Gastrocnemius medialis (tissue), 4 donors: ENCODE measurements at regions not wholly inside any gene's neighbourhood (a gene's known extent, or its start where the extent isn't known, plus 50 kb on each side); places are given as distances from the start of the nearest gene placed in this dataset.

ENCODE experiments used
- ATAC-seq, 2 donors: fragments of 150-250 bp; one replicate each; pipeline ENCODE4 v1.9.1; 2016
- DNase-seq, 2 donors: peaks; one replicate each; pipeline ENCODE4 v3.0.0-alpha.2; 2019
- H3K27ac ChIP-seq, 4 donors: fragments of 200-600 bp; sonication (generic); 1 replicate in 1 of 4; 2 replicates in 3 of 4; pipeline ENCODE4 v1.5.1; 2016 to 2018; ENCODE audit warnings: mild to moderate bottlenecking in 2 of 4, moderate library complexity in 1 of 4
- H3K27me3 ChIP-seq, 3 donors: fragments of 200-600 bp; sonication (generic) in 2 of 3; 1 replicate in 1 of 3; 2 replicates in 2 of 3; pipeline versions ENCODE4 v1.5.1 to v1.6.0; 2016 to 2019; ENCODE audit warnings: mild to moderate bottlenecking in 1 of 3, moderate library complexity in 1 of 3
- H3K36me3 ChIP-seq, 2 donors: fragments of 200-600 bp; sonication (generic) in 1 of 2; one replicate each; pipeline ENCODE4 v1.5.1; 2017 to 2018
- H3K4me1 ChIP-seq, 2 donors: fragments of 200-600 bp; sonication (generic) in 1 of 2; one replicate each; pipeline ENCODE4 v1.5.1; 2016 to 2017; ENCODE audit warnings: mild to moderate bottlenecking in 2 of 2
- H3K4me3 ChIP-seq, 4 donors: fragments of 200-600 bp; sonication (generic) in 3 of 4; 1 replicate in 1 of 4; 2 replicates in 3 of 4; pipeline ENCODE4 v1.5.1; 2016 to 2019; ENCODE audit warnings: mild to moderate bottlenecking in 2 of 4
- H3K9me3 ChIP-seq, 3 donors: fragments of 200-600 bp; sonication (generic) in 2 of 3; 1 replicate in 1 of 3; 2 replicates in 2 of 3; pipeline ENCODE4 v1.5.1; 2016 to 2019
- POLR2A ChIP-seq, 2 donors: fragments of 450-650 bp; IDR thresholded peaks; one replicate each; pipeline ENCODE4 v1.6.1; 2017; ENCODE audit warnings: antibody characterized with exemption in 2 of 2, mild to moderate bottlenecking in 2 of 2, moderate library complexity in 2 of 2
- in situ Hi-C, 4 donors: fragments of 200-750 bp; cut with MboI; loops; one replicate each; pipeline versions ENCODE4 v1.15.0 to v1.8.0; 2017; ENCODE audit warnings: low sequenced_read_pairs in 4 of 4
- intact Hi-C: fragments of 100-400 bp; cut with DNase I; formaldehyde crosslinking; loops from one replicate; pipeline ENCODE4 v1.15.1; 2023; ENCODE audit warnings: low total_unique reads
- TF ChIP-seq, protein P1 (sequence below), 5 experiments: fragments of 450-650 bp in 3 of 5; fragments of 200-600 bp in 2 of 5; sonication (generic) in 2 of 5; IDR thresholded peaks in 4 of 5; conservative IDR thresholded peaks in 1 of 5; 1 replicate in 4 of 5; 2 replicates in 1 of 5; pipeline ENCODE4 v1.5.1; 2016 to 2019; ENCODE audit warnings: antibody characterized with exemption in 5 of 5, mild to moderate bottlenecking in 3 of 5, moderate library complexity in 3 of 5

DNA sequence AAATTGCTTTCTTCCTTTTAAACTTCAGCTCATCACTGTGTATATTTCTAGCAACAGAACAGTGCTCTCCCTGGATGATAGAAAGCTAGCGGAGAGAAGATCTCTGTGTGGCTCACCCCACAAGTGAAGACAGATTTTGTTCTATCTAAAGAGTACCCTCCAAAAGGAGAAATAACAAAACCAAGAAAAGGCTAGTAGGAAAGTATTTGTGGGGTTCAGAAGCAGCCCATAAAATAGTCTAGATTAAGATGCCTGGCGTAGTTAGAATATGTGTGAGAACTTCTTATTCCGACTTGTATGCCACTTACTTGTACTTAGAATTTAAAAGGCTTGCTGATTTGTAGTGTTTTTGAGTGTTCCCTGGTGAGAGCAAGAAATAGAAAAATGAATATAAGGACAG, 214.9 kb upstream of the IL12A start:
- DNase-seq = no peak
- H3K27ac ChIP-seq = no peak overlapping the region
- no peaks in the 10 kb centered on the region for H3K27me3 ChIP-seq
- H3K9me3 ChIP-seq = no peaks in the 10 kb centered on the region
- H3K4me1 ChIP-seq = peaks cover 6 to 7% of the 10 kb centered on the region in 2 donors
- in situ Hi-C loops (no loop called here), intact Hi-C loops (no loop called here)
- no peak for ATAC-seq
- H3K36me3 ChIP-seq = no peaks in the 10 kb centered on the region
- no peak overlapping the region for H3K4me3 ChIP-seq
- TF ChIP-seq, protein P1, sequence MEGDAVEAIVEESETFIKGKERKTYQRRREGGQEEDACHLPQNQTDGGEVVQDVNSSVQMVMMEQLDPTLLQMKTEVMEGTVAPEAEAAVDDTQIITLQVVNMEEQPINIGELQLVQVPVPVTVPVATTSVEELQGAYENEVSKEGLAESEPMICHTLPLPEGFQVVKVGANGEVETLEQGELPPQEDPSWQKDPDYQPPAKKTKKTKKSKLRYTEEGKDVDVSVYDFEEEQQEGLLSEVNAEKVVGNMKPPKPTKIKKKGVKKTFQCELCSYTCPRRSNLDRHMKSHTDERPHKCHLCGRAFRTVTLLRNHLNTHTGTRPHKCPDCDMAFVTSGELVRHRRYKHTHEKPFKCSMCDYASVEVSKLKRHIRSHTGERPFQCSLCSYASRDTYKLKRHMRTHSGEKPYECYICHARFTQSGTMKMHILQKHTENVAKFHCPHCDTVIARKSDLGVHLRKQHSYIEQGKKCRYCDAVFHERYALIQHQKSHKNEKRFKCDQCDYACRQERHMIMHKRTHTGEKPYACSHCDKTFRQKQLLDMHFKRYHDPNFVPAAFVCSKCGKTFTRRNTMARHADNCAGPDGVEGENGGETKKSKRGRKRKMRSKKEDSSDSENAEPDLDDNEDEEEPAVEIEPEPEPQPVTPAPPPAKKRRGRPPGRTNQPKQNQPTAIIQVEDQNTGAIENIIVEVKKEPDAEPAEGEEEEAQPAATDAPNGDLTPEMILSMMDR (IDR thresholded peaks at IDR 0.05 in 4 of 5, conservative IDR thresholded peaks at IDR 0.05 in 1 of 5) = no peak
- no peak for TF ChIP-seq POLR2A (IDR thresholded peaks at IDR 0.05)

DNA sequence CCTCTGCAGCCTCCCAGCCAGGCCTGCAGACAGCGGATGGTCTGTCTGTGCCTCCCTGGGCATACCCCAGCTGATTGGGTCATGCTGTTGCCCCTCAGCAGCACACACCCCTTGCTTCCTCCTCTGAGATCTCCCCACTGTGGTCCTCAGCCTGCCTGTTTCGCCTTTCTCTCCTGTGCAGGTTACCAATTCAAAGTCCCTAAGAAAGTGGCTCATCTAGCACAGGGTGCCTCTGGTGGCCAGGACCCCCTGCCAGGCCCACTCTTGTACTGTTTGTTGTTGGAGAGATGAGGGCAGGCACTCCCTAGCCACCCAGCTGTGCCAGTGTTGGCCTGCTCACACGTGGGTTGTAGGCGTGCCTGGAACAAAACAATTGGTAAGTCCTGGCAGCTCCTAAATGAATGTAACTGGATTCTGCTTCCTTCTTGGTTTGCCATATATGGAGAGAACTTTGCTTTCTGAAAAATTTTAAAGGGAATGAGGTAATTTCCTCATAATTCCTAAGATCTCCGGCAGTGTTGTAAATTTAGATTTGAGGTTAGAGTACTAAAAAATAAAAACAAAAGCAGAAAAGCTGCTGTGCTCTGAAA, 213.2 kb upstream of the IL12A start:
- in situ Hi-C loops (no loop called here), intact Hi-C loops (no loop called here)
- Histone ChIP-seq H3K36me3 (no peaks in the 10 kb centered on the region), H3K27me3 (no peaks in the 10 kb centered on the region), H3K4me1 (peaks cover 6 to 7% of the 10 kb centered on the region in 2 donors), H3K9me3 (no peaks in the 10 kb centered on the region), H3K27ac (peak overlapping the region; percentile 58 to 69 (median 67)), H3K4me3 (no peak overlapping the region)
- ATAC-seq (peak; percentile 79 to 87), DNase-seq (peak in 1 of 2 donors; percentile 24)
- TF ChIP-seq POLR2A (IDR thresholded peaks at IDR 0.05) = no peak
- TF ChIP-seq, protein P1 (IDR thresholded peaks at IDR 0.05 in 4 of 5, conservative IDR thresholded peaks at IDR 0.05 in 1 of 5) = no peak

DNA sequence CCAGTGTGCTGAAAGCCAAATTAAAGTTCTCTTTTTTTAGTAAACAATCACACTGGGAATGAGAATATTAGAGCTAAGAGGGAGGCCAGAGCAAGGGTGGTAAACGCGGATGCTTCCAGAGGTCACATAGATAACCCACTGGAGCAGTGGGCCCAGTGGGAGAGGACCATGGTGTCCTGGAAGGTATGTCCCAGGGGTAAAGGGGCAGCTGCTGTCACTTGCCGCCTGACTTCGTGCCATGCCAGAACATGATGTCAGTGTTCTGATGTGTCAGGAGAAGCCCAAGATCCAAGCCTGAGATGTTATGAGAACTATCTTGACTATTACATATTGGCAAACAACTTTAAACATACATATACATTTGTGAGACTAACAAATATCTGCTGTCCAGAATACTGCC, 211.9 kb upstream of the IL12A start:
- TF ChIP-seq, protein P1 (IDR thresholded peaks at IDR 0.05 in 4 of 5, conservative IDR thresholded peaks at IDR 0.05 in 1 of 5) = no peak
- no peak for TF ChIP-seq POLR2A (IDR thresholded peaks at IDR 0.05)
- DNase-seq = no peak
- H3K27me3 ChIP-seq = no peaks in the 10 kb centered on the region
- peaks cover 6 to 7% of the 10 kb centered on the region in 2 donors for H3K4me1 ChIP-seq
- H3K9me3 ChIP-seq = no peaks in the 10 kb centered on the region
- H3K4me3 ChIP-seq = no peak overlapping the region
- intact Hi-C loops = no loop called here
- ATAC-seq = no peak
- H3K36me3 ChIP-seq = no peaks in the 10 kb centered on the region
- in situ Hi-C loops = no loop called here
- H3K27ac ChIP-seq = peak overlapping the region; percentile 58 to 69 (median 67)

DNA sequence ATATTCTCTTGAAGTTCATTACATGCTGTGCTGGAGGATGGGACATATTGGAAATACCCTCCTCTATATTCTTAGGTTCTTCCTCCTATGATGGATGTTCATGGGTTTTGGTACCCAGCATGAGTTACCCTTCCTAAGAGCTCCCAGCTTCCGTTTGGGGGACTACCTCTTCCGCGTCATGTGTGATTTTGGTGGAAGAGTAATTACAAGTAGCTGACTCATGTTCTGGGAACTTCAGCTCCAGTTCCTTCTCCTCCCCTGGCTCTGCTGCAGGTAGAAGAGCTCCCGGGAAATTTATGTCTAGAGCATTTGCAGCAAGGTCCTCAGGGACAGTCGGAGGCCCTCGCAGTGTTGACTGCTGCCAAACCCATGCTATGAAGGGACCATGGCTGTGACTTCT, 208.8 kb upstream of the IL12A start:
- no peaks in the 10 kb centered on the region for H3K9me3 ChIP-seq
- TF ChIP-seq, protein P1 (IDR thresholded peaks at IDR 0.05 in 4 of 5, conservative IDR thresholded peaks at IDR 0.05 in 1 of 5) = no peak
- TF ChIP-seq POLR2A (IDR thresholded peaks at IDR 0.05) = no peak
- peak overlapping the region in 1 of 4 donors; percentile 14 for H3K27ac ChIP-seq
- in situ Hi-C loops = no loop called here
- no peak for ATAC-seq
- H3K4me3 ChIP-seq = no peak overlapping the region
- no peak for DNase-seq
- no peaks in the 10 kb centered on the region for H3K36me3 ChIP-seq
- intact Hi-C loops = no loop called here
- peaks cover 6% of the 10 kb centered on the region in 2 donors for H3K4me1 ChIP-seq
- H3K27me3 ChIP-seq = no peaks in the 10 kb centered on the region

DNA sequence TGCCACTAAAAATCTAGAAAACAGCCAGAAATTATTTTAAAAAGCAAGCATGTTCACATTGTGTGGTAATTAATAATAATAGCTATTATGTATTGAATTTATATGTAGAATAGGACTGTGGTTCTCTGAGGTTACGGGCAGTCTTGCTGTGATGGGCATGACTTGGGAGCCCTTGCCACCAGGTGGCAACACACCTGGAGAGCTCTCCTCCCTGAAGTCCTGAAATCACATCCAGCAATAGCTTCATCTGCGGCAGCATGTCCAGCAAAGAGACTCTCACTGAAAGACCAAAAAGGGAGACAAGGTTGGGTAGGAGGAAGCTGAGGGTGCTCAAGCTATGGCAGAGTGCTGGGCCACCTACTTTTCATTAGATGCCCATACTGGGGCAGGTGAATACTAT, 206.8 kb upstream of the IL12A start:
- Histone ChIP-seq H3K27ac (no peak overlapping the region), H3K36me3 (no peaks in the 10 kb centered on the region), H3K4me1 (no peaks in the 10 kb centered on the region), H3K27me3 (no peaks in the 10 kb centered on the region), H3K4me3 (no peak overlapping the region), H3K9me3 (no peaks in the 10 kb centered on the region)
- TF ChIP-seq, protein P1 (IDR thresholded peaks at IDR 0.05 in 4 of 5, conservative IDR thresholded peaks at IDR 0.05 in 1 of 5) = no peak
- no peak for TF ChIP-seq POLR2A (IDR thresholded peaks at IDR 0.05)
- ATAC-seq = no peak
- intact Hi-C loops (no loop called here), in situ Hi-C loops (no loop called here)
- no peak for DNase-seq
